ENCODE measurements at regions not wholly inside any gene's neighbourhood (a gene's known extent, or its start where the extent isn't known, plus 50 kb on each side); places are given as distances from the start of the nearest gene placed in this dataset.

DNA sequence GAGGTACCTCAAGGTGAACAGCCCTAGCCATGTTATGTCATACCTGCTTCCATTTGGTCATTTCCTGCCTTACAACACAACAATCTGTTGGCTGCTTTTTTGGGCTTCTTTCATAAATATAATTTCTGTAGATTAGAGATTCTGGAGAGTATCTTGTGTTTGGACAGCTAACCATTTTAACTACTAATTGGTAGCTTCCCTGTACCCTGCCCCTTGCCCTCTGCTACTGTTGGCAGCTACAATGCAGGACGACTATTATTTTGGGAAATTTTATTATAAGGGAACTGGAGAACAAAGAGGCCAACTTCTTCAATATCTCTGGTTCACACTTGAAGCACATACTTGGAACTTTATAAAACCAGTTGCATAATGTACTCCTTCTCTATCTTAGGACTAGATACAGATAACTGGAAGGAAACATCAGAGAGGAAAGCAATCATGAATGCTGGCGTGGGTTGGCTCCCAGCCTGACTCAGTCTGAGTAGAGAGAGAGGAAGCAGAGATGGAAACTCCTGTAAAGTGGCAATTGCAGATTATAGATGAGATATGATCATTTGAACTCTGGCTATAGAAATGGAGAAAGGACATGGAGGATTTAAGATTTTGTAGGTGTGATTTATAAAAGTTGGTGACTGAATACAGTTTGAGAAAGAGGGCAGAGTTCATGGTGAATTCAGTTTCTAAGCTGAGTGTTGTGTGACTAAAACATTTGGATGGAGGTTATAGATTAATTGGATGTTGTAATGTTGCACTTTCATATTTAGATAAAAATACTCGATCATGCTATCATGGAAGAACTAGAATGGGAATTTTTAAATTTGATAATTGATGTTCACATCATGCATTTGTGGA is 74.5 kb downstream of the MDH1 start:
- 74% methylated on average over 3 of the region's 3 CpGs for WGBS
- Histone ChIP-seq H3K4me1 (no peaks in the 10 kb centered on the region), H3K27me3 (peaks cover 0 to 4% (median 0%) of the 10 kb centered on the region in 4 donors), H3K4me3 (no peak overlapping the region), H3K9me3 (no peaks in the 10 kb centered on the region), H3K36me3 (no peaks in the 10 kb centered on the region), H3K27ac (replicated peaks in 1 of 4) (no peak overlapping the region)
- TF ChIP-seq EP300 (IDR thresholded peaks at IDR 0.05) (no peak), POLR2A (IDR thresholded peaks at IDR 0.05; ENCODE audit: low read depth) (no peak), POLR2AphosphoS5 (IDR thresholded peaks at IDR 0.05) (no peak)
- TF ChIP-seq, protein P1, sequence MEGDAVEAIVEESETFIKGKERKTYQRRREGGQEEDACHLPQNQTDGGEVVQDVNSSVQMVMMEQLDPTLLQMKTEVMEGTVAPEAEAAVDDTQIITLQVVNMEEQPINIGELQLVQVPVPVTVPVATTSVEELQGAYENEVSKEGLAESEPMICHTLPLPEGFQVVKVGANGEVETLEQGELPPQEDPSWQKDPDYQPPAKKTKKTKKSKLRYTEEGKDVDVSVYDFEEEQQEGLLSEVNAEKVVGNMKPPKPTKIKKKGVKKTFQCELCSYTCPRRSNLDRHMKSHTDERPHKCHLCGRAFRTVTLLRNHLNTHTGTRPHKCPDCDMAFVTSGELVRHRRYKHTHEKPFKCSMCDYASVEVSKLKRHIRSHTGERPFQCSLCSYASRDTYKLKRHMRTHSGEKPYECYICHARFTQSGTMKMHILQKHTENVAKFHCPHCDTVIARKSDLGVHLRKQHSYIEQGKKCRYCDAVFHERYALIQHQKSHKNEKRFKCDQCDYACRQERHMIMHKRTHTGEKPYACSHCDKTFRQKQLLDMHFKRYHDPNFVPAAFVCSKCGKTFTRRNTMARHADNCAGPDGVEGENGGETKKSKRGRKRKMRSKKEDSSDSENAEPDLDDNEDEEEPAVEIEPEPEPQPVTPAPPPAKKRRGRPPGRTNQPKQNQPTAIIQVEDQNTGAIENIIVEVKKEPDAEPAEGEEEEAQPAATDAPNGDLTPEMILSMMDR (IDR thresholded peaks at IDR 0.05): no peak
- intact Hi-C loops (cut with DNase I): no loop called here
- DNase-seq (ENCODE audit: extremely low spot score): no peak

DNA sequence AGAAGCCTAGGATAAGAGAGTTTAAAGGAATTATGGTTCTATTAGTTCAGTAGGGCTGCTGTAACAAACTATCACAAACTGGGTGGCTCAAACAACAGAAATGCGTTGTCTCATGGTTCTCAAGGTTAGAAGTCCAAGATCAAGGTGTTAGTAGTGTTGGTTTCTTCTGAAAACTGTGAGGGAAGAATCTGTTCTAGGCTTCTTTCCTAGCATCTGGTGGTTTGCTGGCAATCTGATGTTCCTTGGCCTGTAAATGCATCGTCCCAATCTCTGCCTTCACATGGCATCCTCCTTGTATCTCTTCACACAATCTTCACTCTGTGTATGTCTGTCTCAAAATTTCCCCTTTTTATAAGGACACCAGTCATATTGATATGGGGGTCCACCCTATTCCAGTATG is 76.3 kb downstream of the MDH1 start:
- TF ChIP-seq POLR2A (IDR thresholded peaks at IDR 0.05; ENCODE audit: low read depth): no peak
- no peaks in the 10 kb centered on the region for H3K4me1 ChIP-seq
- no peak overlapping the region for H3K27ac ChIP-seq (replicated peaks in 1 of 4)
- H3K27me3 ChIP-seq: peaks cover 0 to 4% (median 0%) of the 10 kb centered on the region in 4 donors
- no peak overlapping the region for H3K4me3 ChIP-seq
- WGBS: 34% methylated on average over 2 of the region's 2 CpGs
- intact Hi-C loops (cut with DNase I): no loop called here
- H3K36me3 ChIP-seq: no peaks in the 10 kb centered on the region
- no peaks in the 10 kb centered on the region for H3K9me3 ChIP-seq
- no peak for DNase-seq (ENCODE audit: extremely low spot score)

DNA sequence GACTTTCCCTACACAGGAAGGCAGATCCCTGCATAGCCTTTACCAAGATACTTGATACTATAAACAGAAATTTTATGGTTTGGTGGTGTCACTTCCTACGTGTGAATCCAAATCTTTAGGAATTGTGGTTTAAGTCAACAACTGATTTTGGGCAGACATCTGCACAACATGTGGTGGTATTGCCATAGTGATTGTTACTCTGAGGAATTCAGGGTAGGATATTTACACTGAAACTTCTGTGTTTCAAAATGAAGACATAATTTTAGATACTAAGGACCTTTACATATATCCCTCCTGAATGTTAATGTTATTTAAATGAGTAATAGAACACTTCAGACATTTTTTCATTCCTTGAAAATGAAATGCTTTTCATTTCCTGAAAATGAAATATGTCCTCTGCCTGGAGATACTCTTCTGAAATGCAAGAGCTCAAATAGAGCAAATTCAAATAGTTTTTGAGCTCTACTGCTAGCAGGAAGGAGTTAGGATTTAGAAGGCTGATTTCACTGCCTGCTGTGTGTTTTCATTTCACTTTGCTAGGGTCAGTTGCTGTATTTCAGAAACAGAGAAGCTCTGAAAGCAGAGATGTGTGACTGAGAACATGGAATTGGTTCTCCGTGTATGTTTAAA is 77.2 kb downstream of the MDH1 start:
- DNase-seq (ENCODE audit: extremely low spot score): no peak
- H3K9me3 ChIP-seq: no peaks in the 10 kb centered on the region
- TF ChIP-seq, protein P1 (IDR thresholded peaks at IDR 0.05): no peak
- TF ChIP-seq POLR2AphosphoS5 (IDR thresholded peaks at IDR 0.05): no peak
- no peak overlapping the region for H3K27ac ChIP-seq (replicated peaks in 1 of 4)
- H3K4me1 ChIP-seq: no peaks in the 10 kb centered on the region
- WGBS: 46% methylated on average over 2 of the region's 2 CpGs
- intact Hi-C loops (cut with DNase I): no loop called here
- H3K36me3 ChIP-seq: no peaks in the 10 kb centered on the region
- H3K27me3 ChIP-seq: peaks cover 0 to 4% (median 0%) of the 10 kb centered on the region in 4 donors
- no peak overlapping the region for H3K4me3 ChIP-seq

DNA sequence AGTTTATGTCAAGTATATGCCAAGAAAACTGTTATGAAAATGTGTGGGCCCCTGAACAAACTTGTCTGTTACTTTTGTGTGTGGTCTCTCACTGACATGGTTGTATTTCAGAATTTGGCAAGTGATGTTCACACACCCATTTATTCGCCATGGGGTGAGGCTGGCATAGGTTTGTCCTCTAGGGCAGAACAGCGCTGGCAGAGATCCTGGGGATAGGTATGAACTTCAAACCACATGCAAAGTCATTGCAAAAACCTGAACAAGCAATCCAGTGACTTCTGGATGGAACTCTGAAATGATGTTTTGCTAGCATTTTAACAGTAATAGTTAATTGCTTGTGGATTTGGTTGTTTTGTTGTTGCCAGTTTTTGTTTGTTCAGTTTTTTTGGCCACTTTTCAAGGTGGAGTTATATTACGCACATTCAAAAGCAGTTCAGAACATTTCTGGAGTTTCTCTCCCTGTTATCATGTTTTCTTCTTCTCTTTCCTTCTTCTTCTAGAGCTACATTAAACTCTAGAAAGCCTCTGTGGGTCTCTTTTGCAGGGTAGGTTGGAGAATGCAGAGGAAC is 78.5 kb downstream of the MDH1 start:
- no peaks in the 10 kb centered on the region for H3K4me1 ChIP-seq
- TF ChIP-seq POLR2AphosphoS5 (IDR thresholded peaks at IDR 0.05) (no peak), EP300 (IDR thresholded peaks at IDR 0.05) (no peak), POLR2A (IDR thresholded peaks at IDR 0.05; ENCODE audit: low read depth) (no peak)
- TF ChIP-seq, protein P1 (IDR thresholded peaks at IDR 0.05): no peak
- H3K27ac ChIP-seq (replicated peaks in 1 of 4): no peak overlapping the region
- H3K36me3 ChIP-seq: no peaks in the 10 kb centered on the region
- WGBS: 96% methylated on average over 3 of the region's 3 CpGs
- H3K9me3 ChIP-seq: no peaks in the 10 kb centered on the region
- no peak overlapping the region for H3K4me3 ChIP-seq
- intact Hi-C loops (cut with DNase I): no loop called here
- no peak for DNase-seq (ENCODE audit: extremely low spot score)
- peaks cover 0 to 4% (median 0%) of the 10 kb centered on the region in 4 donors for H3K27me3 ChIP-seq

DNA sequence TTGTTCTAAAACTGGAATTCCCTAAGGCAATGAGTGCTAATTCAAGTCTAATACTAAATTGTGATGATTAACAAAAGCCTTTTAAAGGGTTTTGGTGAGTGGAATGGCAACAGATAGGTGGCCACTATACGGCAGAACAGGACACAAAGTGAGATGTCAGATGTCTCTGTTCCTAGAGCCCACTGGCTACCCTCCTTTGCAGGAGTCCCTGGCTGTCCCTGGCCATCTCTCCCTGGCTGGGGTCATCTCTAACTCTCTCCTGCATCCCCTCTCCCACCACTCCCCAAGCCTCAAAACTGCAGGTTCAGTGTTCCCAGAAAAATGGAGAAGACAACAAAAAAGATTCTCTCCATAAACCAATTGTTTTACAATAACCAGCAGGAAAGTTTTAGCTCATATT is 79.2 kb downstream of the MDH1 start:
- intact Hi-C loops (cut with DNase I): no loop called here

More for the DNA sequence above, 79.2 kb downstream of the MDH1 start:
- Histone ChIP-seq H3K27me3 (peaks cover 0 to 7% (median 0%) of the 10 kb centered on the region in 4 donors), H3K4me1 (no peaks in the 10 kb centered on the region), H3K9me3 (no peaks in the 10 kb centered on the region), H3K4me3 (no peak overlapping the region), H3K36me3 (no peaks in the 10 kb centered on the region), H3K27ac (replicated peaks in 1 of 4) (no peak overlapping the region)
- no peak for TF ChIP-seq POLR2A (IDR thresholded peaks at IDR 0.05; ENCODE audit: low read depth)
- no peak for TF ChIP-seq POLR2AphosphoS5 (IDR thresholded peaks at IDR 0.05)
- TF ChIP-seq EP300 (IDR thresholded peaks at IDR 0.05): no peak
- TF ChIP-seq, protein P1 (IDR thresholded peaks at IDR 0.05): no peak
- no peak for DNase-seq (ENCODE audit: extremely low spot score)
- WGBS: 82% methylated on average over 1 of the region's 1 CpG
